ENCODE measurements at regions not wholly inside any gene's neighbourhood (a gene's known extent, or its start where the extent isn't known, plus 50 kb on each side); places are given as distances from the start of the nearest gene placed in this dataset.

- Histone ChIP-seq H3K4me3 (no peak overlapping the region), H3K27me3 (no peaks in the 10 kb centered on the region), H3K4me1 (no peaks in the 10 kb centered on the region), H3K27ac (no peak overlapping the region), H3K36me3 (no peaks in the 10 kb centered on the region), H3K9me3 (no peaks in the 10 kb centered on the region)
- TF ChIP-seq POLR2A (IDR thresholded peaks at IDR 0.05) (no peak), CTCF (IDR thresholded peaks at IDR 0.05) (no peak), POLR2AphosphoS5 (IDR thresholded peaks at IDR 0.05) (no peak)
- intact Hi-C loops (cut with DNase I; ENCODE audit: low total_unique reads): no loop called here
- no peak for DNase-seq (ENCODE audit: low spot score in 2 of 2)
Observed at GRCh38 chr13:97171136-97171535, 51.0 kb upstream of the MBNL2 start.
